ENCODE measurements at regions not wholly inside any gene's neighbourhood (a gene's known extent, or its start where the extent isn't known, plus 50 kb on each side); places are given as distances from the start of the nearest gene placed in this dataset.

- TF ChIP-seq CTCF (IDR thresholded peaks at IDR 0.05) (no peak), POLR2A (IDR thresholded peaks at IDR 0.05) (no peak)
These were observed 129.3 kb downstream of the CD83 start for GRCh38 chr6:14246876-14247275.
